ENCODE measurements at regions not wholly inside any gene's neighbourhood (a gene's known extent, or its start where the extent isn't known, plus 50 kb on each side); places are given as distances from the start of the nearest gene placed in this dataset.
A peak's percentile ranks its signal among the peaks of the same experiment; 100 is the strongest.

- no peak for DNase-seq (ENCODE audit: low read depth)
These were observed 131.6 kb downstream of the TPRA1 start for GRCh38 chr3:127458696-127459604.

- no peak for DNase-seq (ENCODE audit: low read depth)
These were observed 132.9 kb downstream of the TPRA1 start for GRCh38 chr3:127457546-127458145.

- DNase-seq (ENCODE audit: low read depth), result peak; percentile 34
These were observed 133.4 kb downstream of the TPRA1 start for GRCh38 chr3:127457094-127457475.

- DNase-seq (ENCODE audit: low read depth), result no peak
These were observed 134.0 kb downstream of the TPRA1 start for GRCh38 chr3:127456471-127457093.

- peak; percentile 77 for DNase-seq (ENCODE audit: low read depth)
These were observed 134.7 kb downstream of the TPRA1 start for GRCh38 chr3:127455541-127456450.

- DNase-seq (ENCODE audit: low read depth), result no peak
These were observed 135.6 kb downstream of the TPRA1 start for GRCh38 chr3:127454968-127455367.

GRCh38 chr3:127454051-127454450 is 136.5 kb downstream of the TPRA1 start:
- no peak for DNase-seq (ENCODE audit: low read depth)

- no peak for DNase-seq (ENCODE audit: low read depth)
These were observed 138.2 kb downstream of the TPRA1 start for GRCh38 chr3:127452321-127452821.

- DNase-seq (ENCODE audit: low read depth), result no peak
These were observed 139.2 kb downstream of the TPRA1 start for GRCh38 chr3:127451321-127451720.

- DNase-seq (ENCODE audit: low read depth), result no peak
These were observed 140.2 kb downstream of the TPRA1 start for GRCh38 chr3:127450331-127450730.

- DNase-seq (ENCODE audit: low read depth), result no peak
These were observed 140.9 kb downstream of the TPRA1 start for GRCh38 chr3:127449486-127450212.

GRCh38 chr3:127448671-127449070 is 141.9 kb downstream of the TPRA1 start:
- no peak for DNase-seq (ENCODE audit: low read depth)

- no peak for DNase-seq (ENCODE audit: low read depth)
These were observed 142.4 kb downstream of the TPRA1 start for GRCh38 chr3:127448161-127448561.

- DNase-seq (ENCODE audit: low read depth), result no peak
These were observed 143.8 kb downstream of the TPRA1 start for GRCh38 chr3:127446756-127447155.

- DNase-seq (ENCODE audit: low read depth), result no peak
These were observed 144.8 kb downstream of the TPRA1 start for GRCh38 chr3:127445581-127446343.

GRCh38 chr3:127444761-127445160 is 145.8 kb downstream of the TPRA1 start:
- DNase-seq (ENCODE audit: low read depth), result no peak

- no peak for DNase-seq (ENCODE audit: low read depth)
These were observed 146.8 kb downstream of the TPRA1 start for GRCh38 chr3:127443581-127444375.

GRCh38 chr3:127442506-127442905 is 148.0 kb downstream of the TPRA1 start:
- DNase-seq (ENCODE audit: low read depth), result no peak

GRCh38 chr3:127441764-127442163 is 148.8 kb downstream of the TPRA1 start:
- no peak for DNase-seq (ENCODE audit: low read depth)
